ENCODE measurements at regions not wholly inside any gene's neighbourhood (a gene's known extent, or its start where the extent isn't known, plus 50 kb on each side); places are given as distances from the start of the nearest gene placed in this dataset.

DNA sequence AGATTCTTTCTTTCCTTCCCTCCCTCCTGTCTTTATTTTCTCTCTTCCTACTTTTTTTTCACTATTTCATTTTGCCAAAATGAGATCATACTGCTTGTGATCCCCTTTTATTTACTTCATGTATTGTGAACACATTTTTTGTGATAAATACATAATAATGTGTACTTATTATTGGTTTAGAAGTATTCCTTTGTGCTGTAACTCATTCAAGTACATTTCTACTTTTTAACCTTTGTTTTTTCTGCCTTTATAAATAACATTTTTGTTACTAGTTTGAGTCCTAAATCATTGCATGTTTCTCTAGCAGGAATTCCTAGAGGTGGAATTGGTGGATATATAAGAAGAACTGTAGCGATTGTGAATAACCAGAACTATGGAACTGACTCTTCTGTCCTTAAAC lies 214.5 kb upstream of the SFRP2 start:
- ATAC-seq: no peak
- H3K9me2 ChIP-seq (ENCODE audit: insufficient read depth): 0 out of 2 replicates have a peak, but pooled peaks cover 16% of the 10 kb centered on the region
- peaks cover 3% of the 10 kb centered on the region for H3K27me3 Mint-ChIP-seq (ENCODE audit: insufficient read depth, low read depth, poor library complexity)
- no peaks in the 10 kb centered on the region for H3K4me1 Mint-ChIP-seq
- H3K4me3 Mint-ChIP-seq: no peak overlapping the region
- H3K4me3 ChIP-seq: no peak overlapping the region
- no peaks in the 10 kb centered on the region for H3K36me3 Mint-ChIP-seq (ENCODE audit: low read depth)
- DNase-seq (ENCODE audit: low spot score): no peak
- no peak overlapping the region for H3K4me2 ChIP-seq
- no peaks in the 10 kb centered on the region for H3K27me3 ChIP-seq (ENCODE audit: insufficient read depth)
- no peak overlapping the region for H3K27ac ChIP-seq (ENCODE audit: low read depth)
- H3K79me2 ChIP-seq (replicated peaks; ENCODE audit: insufficient read depth): no peaks in the 10 kb centered on the region
- no peaks in the 10 kb centered on the region for H4K20me1 ChIP-seq (replicated peaks; ENCODE audit: insufficient read depth)
- no peak overlapping the region for H2AFZ ChIP-seq
- no peaks in the 10 kb centered on the region for H3K36me3 ChIP-seq (ENCODE audit: insufficient read depth)
- TF ChIP-seq POLR2AphosphoS5 (IDR thresholded peaks at IDR 0.05; ENCODE audit: low read depth): no peak
- no peak for TF ChIP-seq EZH2 (IDR thresholded peaks at IDR 0.05; ENCODE audit: low read depth, unreplicated experiment)
- TF ChIP-seq, protein P1, sequence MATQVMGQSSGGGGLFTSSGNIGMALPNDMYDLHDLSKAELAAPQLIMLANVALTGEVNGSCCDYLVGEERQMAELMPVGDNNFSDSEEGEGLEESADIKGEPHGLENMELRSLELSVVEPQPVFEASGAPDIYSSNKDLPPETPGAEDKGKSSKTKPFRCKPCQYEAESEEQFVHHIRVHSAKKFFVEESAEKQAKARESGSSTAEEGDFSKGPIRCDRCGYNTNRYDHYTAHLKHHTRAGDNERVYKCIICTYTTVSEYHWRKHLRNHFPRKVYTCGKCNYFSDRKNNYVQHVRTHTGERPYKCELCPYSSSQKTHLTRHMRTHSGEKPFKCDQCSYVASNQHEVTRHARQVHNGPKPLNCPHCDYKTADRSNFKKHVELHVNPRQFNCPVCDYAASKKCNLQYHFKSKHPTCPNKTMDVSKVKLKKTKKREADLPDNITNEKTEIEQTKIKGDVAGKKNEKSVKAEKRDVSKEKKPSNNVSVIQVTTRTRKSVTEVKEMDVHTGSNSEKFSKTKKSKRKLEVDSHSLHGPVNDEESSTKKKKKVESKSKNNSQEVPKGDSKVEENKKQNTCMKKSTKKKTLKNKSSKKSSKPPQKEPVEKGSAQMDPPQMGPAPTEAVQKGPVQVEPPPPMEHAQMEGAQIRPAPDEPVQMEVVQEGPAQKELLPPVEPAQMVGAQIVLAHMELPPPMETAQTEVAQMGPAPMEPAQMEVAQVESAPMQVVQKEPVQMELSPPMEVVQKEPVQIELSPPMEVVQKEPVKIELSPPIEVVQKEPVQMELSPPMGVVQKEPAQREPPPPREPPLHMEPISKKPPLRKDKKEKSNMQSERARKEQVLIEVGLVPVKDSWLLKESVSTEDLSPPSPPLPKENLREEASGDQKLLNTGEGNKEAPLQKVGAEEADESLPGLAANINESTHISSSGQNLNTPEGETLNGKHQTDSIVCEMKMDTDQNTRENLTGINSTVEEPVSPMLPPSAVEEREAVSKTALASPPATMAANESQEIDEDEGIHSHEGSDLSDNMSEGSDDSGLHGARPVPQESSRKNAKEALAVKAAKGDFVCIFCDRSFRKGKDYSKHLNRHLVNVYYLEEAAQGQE (IDR thresholded peaks at IDR 0.05; ENCODE audit: unreplicated experiment): no peak
- no peak for TF ChIP-seq CREB1 (CRISPR knock-in tag; IDR thresholded peaks at IDR 0.05; ENCODE audit: low read depth)
- no peak for TF ChIP-seq ZNF114 (CRISPR knock-in tag; IDR thresholded peaks at IDR 0.05)
- TF ChIP-seq NANOG (IDR thresholded peaks at IDR 0.05; ENCODE audit: borderline replicate concordance): no peak
- TF ChIP-seq, protein P2, sequence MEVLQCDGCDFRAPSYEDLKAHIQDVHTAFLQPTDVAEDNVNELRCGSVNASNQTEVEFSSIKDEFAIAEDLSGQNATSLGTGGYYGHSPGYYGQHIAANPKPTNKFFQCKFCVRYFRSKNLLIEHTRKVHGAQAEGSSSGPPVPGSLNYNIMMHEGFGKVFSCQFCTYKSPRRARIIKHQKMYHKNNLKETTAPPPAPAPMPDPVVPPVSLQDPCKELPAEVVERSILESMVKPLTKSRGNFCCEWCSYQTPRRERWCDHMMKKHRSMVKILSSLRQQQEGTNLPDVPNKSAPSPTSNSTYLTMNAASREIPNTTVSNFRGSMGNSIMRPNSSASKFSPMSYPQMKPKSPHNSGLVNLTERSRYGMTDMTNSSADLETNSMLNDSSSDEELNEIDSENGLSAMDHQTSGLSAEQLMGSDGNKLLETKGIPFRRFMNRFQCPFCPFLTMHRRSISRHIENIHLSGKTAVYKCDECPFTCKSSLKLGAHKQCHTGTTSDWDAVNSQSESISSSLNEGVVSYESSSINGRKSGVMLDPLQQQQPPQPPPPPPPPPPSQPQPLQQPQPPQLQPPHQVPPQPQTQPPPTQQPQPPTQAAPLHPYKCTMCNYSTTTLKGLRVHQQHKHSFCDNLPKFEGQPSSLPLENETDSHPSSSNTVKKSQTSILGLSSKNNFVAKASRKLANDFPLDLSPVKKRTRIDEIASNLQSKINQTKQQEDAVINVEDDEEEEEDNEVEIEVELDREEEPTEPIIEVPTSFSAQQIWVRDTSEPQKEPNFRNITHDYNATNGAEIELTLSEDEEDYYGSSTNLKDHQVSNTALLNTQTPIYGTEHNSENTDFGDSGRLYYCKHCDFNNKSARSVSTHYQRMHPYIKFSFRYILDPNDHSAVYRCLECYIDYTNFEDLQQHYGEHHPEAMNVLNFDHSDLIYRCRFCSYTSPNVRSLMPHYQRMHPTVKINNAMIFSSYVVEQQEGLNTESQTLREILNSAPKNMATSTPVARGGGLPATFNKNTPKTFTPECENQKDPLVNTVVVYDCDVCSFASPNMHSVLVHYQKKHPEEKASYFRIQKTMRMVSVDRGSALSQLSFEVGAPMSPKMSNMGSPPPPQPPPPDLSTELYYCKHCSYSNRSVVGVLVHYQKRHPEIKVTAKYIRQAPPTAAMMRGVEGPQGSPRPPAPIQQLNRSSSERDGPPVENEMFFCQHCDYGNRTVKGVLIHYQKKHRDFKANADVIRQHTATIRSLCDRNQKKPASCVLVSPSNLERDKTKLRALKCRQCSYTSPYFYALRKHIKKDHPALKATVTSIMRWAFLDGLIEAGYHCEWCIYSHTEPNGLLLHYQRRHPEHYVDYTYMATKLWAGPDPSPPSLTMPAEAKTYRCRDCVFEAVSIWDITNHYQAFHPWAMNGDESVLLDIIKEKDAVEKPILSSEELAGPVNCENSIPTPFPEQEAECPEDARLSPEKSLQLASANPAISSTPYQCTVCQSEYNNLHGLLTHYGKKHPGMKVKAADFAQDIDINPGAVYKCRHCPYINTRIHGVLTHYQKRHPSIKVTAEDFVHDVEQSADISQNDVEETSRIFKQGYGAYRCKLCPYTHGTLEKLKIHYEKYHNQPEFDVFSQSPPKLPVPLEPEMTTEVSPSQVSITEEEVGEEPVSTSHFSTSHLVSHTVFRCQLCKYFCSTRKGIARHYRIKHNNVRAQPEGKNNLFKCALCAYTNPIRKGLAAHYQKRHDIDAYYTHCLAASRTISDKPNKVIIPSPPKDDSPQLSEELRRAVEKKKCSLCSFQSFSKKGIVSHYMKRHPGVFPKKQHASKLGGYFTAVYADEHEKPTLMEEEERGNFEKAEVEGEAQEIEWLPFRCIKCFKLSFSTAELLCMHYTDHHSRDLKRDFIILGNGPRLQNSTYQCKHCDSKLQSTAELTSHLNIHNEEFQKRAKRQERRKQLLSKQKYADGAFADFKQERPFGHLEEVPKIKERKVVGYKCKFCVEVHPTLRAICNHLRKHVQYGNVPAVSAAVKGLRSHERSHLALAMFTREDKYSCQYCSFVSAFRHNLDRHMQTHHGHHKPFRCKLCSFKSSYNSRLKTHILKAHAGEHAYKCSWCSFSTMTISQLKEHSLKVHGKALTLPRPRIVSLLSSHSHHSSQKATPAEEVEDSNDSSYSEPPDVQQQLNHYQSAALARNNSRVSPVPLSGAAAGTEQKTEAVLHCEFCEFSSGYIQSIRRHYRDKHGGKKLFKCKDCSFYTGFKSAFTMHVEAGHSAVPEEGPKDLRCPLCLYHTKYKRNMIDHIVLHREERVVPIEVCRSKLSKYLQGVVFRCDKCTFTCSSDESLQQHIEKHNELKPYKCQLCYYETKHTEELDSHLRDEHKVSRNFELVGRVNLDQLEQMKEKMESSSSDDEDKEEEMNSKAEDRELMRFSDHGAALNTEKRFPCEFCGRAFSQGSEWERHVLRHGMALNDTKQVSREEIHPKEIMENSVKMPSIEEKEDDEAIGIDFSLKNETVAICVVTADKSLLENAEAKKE (CRISPR knock-in tag; IDR thresholded peaks at IDR 0.05): no peak
- TF ChIP-seq, protein P3, sequence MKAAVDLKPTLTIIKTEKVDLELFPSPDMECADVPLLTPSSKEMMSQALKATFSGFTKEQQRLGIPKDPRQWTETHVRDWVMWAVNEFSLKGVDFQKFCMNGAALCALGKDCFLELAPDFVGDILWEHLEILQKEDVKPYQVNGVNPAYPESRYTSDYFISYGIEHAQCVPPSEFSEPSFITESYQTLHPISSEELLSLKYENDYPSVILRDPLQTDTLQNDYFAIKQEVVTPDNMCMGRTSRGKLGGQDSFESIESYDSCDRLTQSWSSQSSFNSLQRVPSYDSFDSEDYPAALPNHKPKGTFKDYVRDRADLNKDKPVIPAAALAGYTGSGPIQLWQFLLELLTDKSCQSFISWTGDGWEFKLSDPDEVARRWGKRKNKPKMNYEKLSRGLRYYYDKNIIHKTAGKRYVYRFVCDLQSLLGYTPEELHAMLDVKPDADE (IDR thresholded peaks at IDR 0.05): no peak
- TF ChIP-seq ZNF331 (CRISPR knock-in tag; IDR thresholded peaks at IDR 0.05; ENCODE audit: low read depth): no peak
- no peak for TF ChIP-seq STAT1 (IDR thresholded peaks at IDR 0.05; ENCODE audit: unreplicated experiment)
- no peak for TF ChIP-seq JUNB (IDR thresholded peaks at IDR 0.05; ENCODE audit: unreplicated experiment)
- TF ChIP-seq, protein P4, sequence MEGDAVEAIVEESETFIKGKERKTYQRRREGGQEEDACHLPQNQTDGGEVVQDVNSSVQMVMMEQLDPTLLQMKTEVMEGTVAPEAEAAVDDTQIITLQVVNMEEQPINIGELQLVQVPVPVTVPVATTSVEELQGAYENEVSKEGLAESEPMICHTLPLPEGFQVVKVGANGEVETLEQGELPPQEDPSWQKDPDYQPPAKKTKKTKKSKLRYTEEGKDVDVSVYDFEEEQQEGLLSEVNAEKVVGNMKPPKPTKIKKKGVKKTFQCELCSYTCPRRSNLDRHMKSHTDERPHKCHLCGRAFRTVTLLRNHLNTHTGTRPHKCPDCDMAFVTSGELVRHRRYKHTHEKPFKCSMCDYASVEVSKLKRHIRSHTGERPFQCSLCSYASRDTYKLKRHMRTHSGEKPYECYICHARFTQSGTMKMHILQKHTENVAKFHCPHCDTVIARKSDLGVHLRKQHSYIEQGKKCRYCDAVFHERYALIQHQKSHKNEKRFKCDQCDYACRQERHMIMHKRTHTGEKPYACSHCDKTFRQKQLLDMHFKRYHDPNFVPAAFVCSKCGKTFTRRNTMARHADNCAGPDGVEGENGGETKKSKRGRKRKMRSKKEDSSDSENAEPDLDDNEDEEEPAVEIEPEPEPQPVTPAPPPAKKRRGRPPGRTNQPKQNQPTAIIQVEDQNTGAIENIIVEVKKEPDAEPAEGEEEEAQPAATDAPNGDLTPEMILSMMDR (conservative IDR thresholded peaks at IDR 0.05; ENCODE audit: low read depth in 2 of 2): no peak
- TF ChIP-seq EZH2phosphoT487 (IDR thresholded peaks at IDR 0.05; ENCODE audit: unreplicated experiment): no peak
- no peaks in the 10 kb centered on the region for H3F3A ChIP-seq (replicated peaks; ENCODE audit: low read depth)
- H3K4me1 ChIP-seq (ENCODE audit: insufficient read depth): no peaks in the 10 kb centered on the region
- H3K27ac Mint-ChIP-seq: no peak overlapping the region
- H3K9me3 Mint-ChIP-seq: no peaks in the 10 kb centered on the region
